ENCODE measurements at regions not wholly inside any gene's neighbourhood (a gene's known extent, or its start where the extent isn't known, plus 50 kb on each side); places are given as distances from the start of the nearest gene placed in this dataset.

GRCh38 chr3:72630327-72630968, 217.8 kb downstream of the SHQ1 start:
- TF ChIP-seq POLR2A (IDR thresholded peaks at IDR 0.05), result no peak
- TF ChIP-seq CTCF (IDR thresholded peaks at IDR 0.05), result no peak
